ENCODE measurements at regions not wholly inside any gene's neighbourhood (a gene's known extent, or its start where the extent isn't known, plus 50 kb on each side); places are given as distances from the start of the nearest gene placed in this dataset.

DNA sequence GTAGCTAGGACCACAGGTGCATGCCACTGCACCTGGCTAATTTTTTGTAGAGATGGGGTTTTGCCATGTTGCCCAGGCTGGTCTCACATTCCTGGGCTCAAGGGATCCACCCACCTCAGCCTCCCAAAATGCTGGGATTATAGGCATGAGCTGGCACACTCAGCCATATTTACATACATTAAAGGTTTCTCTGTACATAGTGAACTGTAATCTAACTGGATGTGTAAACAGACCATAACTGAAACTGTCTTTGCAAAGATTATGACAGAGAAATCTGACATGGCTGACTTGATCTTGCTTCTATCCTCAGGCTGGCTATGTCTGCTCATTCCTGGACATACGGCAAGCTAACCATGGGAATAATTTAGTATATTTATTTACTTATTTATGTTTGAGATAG is 139.2 kb upstream of the XPO1 start:
- no peaks in the 10 kb centered on the region for H3K79me2 ChIP-seq (ENCODE audit: insufficient read depth, low read length)
- no peaks in the 10 kb centered on the region for H3K36me3 ChIP-seq (ENCODE audit: low read length)
- H2AFZ ChIP-seq (ENCODE audit: low read depth, low read length, severe bottlenecking) = no peak overlapping the region
- H3K27me3 ChIP-seq (ENCODE audit: low read length) = no peaks in the 10 kb centered on the region
- H4K20me1 ChIP-seq (ENCODE audit: low read depth, low read length) = no peaks in the 10 kb centered on the region
- no peak overlapping the region for H3K4me3 ChIP-seq (ENCODE audit: insufficient read depth, low read length, poor library complexity, severe bottlenecking)
- H3K4me2 ChIP-seq (ENCODE audit: low read depth, low read length, poor library complexity, severe bottlenecking) = no peak overlapping the region
- H3F3A ChIP-seq (ENCODE audit: insufficient read depth) = no peaks in the 10 kb centered on the region
- TF ChIP-seq, protein P1, sequence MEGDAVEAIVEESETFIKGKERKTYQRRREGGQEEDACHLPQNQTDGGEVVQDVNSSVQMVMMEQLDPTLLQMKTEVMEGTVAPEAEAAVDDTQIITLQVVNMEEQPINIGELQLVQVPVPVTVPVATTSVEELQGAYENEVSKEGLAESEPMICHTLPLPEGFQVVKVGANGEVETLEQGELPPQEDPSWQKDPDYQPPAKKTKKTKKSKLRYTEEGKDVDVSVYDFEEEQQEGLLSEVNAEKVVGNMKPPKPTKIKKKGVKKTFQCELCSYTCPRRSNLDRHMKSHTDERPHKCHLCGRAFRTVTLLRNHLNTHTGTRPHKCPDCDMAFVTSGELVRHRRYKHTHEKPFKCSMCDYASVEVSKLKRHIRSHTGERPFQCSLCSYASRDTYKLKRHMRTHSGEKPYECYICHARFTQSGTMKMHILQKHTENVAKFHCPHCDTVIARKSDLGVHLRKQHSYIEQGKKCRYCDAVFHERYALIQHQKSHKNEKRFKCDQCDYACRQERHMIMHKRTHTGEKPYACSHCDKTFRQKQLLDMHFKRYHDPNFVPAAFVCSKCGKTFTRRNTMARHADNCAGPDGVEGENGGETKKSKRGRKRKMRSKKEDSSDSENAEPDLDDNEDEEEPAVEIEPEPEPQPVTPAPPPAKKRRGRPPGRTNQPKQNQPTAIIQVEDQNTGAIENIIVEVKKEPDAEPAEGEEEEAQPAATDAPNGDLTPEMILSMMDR (IDR thresholded peaks at IDR 0.05; ENCODE audit: insufficient read depth, low read length, poor library complexity, severe bottlenecking) = no peak
- no peak for TF ChIP-seq EZH2phosphoT487 (conservative IDR thresholded peaks at IDR 0.05; ENCODE audit: low read length)
- H3K9me3 ChIP-seq (ENCODE audit: insufficient read depth, low read length) = peaks cover 22% of the 10 kb centered on the region; the same call in 1 of the 2 replicates
- no peaks in the 10 kb centered on the region for H3K9me2 ChIP-seq (replicated peaks; ENCODE audit: insufficient read depth, low read length)
- no peak overlapping the region for H3K9ac ChIP-seq (ENCODE audit: low read length)
- no peak overlapping the region for H3K27ac ChIP-seq (ENCODE audit: low read depth, low read length)

DNA sequence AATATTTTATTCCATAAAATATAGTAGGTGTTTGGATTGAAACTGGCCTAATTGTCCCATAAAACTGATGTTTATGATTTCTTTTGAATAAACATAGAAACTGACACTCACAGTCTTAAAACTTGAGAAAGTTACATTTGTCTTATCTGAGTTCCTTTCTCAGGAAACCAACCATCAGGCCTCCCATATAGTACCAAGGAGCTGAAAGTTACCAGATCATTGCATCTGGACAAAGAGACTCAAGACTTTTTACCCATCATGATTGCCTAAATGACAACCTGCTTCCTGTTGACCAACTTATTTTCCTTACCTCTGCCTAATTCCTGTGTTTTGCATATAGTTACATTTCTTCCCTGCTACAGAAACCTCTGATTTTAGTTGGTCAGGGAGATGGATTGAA is 137.0 kb upstream of the XPO1 start:
- no peak overlapping the region for H3K27ac ChIP-seq (ENCODE audit: low read depth, low read length)
- no peaks in the 10 kb centered on the region for H3K27me3 ChIP-seq (ENCODE audit: low read length)
- no peaks in the 10 kb centered on the region for H3K36me3 ChIP-seq (ENCODE audit: low read length)
- no peak overlapping the region for H3K9ac ChIP-seq (ENCODE audit: low read length)
- no peaks in the 10 kb centered on the region for H3K79me2 ChIP-seq (ENCODE audit: insufficient read depth, low read length)
- no peaks in the 10 kb centered on the region for H4K20me1 ChIP-seq (ENCODE audit: low read depth, low read length)
- peaks cover 22% of the 10 kb centered on the region; the same call in 1 of the 2 replicates for H3K9me3 ChIP-seq (ENCODE audit: insufficient read depth, low read length)
- H2AFZ ChIP-seq (ENCODE audit: low read depth, low read length, severe bottlenecking) = no peak overlapping the region
- H3K9me2 ChIP-seq (replicated peaks; ENCODE audit: insufficient read depth, low read length) = no peaks in the 10 kb centered on the region
- H3F3A ChIP-seq (ENCODE audit: insufficient read depth) = no peaks in the 10 kb centered on the region
- no peak overlapping the region for H3K4me2 ChIP-seq (ENCODE audit: low read depth, low read length, poor library complexity, severe bottlenecking)
- no peak overlapping the region for H3K4me3 ChIP-seq (ENCODE audit: insufficient read depth, low read length, poor library complexity, severe bottlenecking)
- TF ChIP-seq, protein P1 (IDR thresholded peaks at IDR 0.05; ENCODE audit: insufficient read depth, low read length, poor library complexity, severe bottlenecking) = no peak
- no peak for TF ChIP-seq EZH2phosphoT487 (conservative IDR thresholded peaks at IDR 0.05; ENCODE audit: low read length)

DNA sequence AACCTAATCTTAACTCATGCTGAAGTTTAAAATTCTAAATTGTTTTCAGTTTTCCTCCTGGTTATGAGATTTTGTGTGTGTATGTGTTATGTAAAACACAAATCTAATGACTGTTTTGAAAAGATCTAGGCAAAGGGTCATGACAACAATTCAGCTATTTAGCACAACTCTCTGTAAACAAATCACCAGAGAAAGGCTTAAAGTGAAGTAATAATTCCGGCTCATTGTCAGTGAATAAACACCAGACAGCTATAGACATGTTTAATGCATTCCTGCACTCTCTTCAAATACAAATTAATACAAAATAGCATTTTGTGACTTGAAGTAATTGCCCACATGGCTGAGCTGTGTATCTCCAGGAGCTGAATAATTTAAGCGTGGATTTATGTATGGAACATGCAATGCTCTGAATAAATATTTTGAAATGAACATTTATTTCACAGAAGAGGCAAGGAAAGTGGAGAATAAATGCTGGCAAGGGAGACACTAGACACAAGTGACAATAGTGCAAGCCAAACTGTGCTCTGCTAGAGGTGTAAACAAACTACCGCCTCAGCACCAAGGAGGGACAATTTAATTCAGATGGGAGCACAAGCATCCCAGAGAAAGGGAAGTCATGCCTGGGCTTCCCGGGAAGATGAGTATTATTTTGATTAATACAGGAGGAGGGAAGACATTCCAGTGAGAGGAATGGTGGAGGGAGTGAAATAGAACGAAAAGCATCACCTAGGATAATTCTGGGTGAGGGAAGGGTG is 133.6 kb upstream of the XPO1 start:
- H3K27ac ChIP-seq (ENCODE audit: low read depth, low read length) = no peak overlapping the region
- no peak overlapping the region for H3K9ac ChIP-seq (ENCODE audit: low read length)

More for the DNA sequence above, 133.6 kb upstream of the XPO1 start:
- no peaks in the 10 kb centered on the region for H3K27me3 ChIP-seq (ENCODE audit: low read length)
- no peak overlapping the region for H3K4me3 ChIP-seq (ENCODE audit: insufficient read depth, low read length, poor library complexity, severe bottlenecking)
- H3K9me3 ChIP-seq (ENCODE audit: insufficient read depth, low read length) = peaks cover 16% of the 10 kb centered on the region; the same call in 1 of the 2 replicates
- no peaks in the 10 kb centered on the region for H3K79me2 ChIP-seq (ENCODE audit: insufficient read depth, low read length)
- no peaks in the 10 kb centered on the region for H3K9me2 ChIP-seq (replicated peaks; ENCODE audit: insufficient read depth, low read length)
- no peaks in the 10 kb centered on the region for H3K36me3 ChIP-seq (ENCODE audit: low read length)
- H3K4me2 ChIP-seq (ENCODE audit: low read depth, low read length, poor library complexity, severe bottlenecking) = no peak overlapping the region
- TF ChIP-seq, protein P1 (IDR thresholded peaks at IDR 0.05; ENCODE audit: insufficient read depth, low read length, poor library complexity, severe bottlenecking) = no peak
- TF ChIP-seq EZH2phosphoT487 (conservative IDR thresholded peaks at IDR 0.05; ENCODE audit: low read length) = no peak
- H3F3A ChIP-seq (ENCODE audit: insufficient read depth) = no peaks in the 10 kb centered on the region
- no peak overlapping the region for H2AFZ ChIP-seq (ENCODE audit: low read depth, low read length, severe bottlenecking)
- no peaks in the 10 kb centered on the region for H4K20me1 ChIP-seq (ENCODE audit: low read depth, low read length)
